KG1 (cell line): ENCODE measurements at regions not wholly inside any gene's neighbourhood (a gene's known extent, or its start where the extent isn't known, plus 50 kb on each side); places are given as distances from the start of the nearest gene placed in this dataset.

Source experiments
- DNase-seq: peaks from one replicate; lab custom pipeline; 2025; lab: John Stamatoyannopoulos, UW

DNA sequence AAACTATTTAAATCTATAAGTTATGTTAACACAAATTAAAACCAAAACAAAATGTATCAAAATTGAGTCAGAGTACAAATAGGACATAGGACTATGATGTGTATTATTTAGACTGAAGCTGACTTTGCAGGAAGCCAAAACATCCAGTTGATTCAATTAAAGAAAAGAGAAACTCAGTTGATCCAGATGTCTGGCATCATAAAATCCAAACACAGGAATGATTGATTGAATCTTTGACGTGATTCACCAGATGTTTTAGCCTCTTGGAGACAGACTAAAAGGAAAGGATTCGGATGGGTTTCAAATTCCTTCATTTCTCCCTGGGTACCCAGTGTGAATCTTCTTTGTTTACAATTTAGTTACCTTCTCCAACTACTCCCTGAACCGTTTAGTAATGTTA, 272.9 kb downstream of the IRS1 start:
- no peak for DNase-seq

DNA sequence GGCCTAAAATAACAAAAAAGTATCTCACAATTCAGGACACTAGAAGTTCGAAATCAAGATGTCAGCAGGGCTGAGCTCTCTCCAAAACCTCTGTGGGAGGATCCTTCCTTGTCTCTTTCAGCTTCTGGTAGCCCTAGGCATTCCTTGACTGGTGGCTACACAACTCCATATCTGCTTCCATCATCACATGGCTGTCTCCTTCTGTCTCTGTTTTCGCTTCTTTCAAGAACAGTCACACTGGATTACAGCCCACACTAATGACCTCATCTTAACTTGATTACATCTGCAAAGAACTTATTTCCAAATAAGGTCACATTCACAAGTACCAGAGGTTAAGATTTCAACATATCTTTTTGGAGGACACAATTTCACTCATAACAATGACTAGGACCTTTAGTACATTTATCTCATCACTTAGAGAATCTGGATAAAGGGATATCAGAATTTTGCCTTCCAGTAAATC, 275.2 kb downstream of the IRS1 start:
- DNase-seq = no peak

DNA sequence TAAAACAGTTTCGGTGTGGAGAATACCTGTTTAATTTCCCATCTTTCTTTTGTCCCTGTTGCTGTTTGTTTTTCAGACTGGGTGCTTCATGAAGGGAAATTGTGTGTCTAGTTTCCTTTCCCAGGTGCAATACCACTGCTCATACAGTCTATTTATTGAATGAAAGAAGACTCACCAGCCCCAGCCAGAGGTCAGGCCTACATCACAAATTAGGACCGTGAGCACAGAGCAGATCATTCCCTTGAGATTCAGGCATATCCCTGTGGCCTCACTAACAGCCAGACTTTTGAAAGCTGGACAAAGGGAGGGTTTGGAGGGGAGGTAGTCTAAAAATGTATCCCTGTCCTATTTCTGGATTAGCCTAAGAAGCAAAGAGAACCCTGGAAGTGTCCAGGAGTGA, 278.9 kb downstream of the IRS1 start:
- DNase-seq = no peak

DNA sequence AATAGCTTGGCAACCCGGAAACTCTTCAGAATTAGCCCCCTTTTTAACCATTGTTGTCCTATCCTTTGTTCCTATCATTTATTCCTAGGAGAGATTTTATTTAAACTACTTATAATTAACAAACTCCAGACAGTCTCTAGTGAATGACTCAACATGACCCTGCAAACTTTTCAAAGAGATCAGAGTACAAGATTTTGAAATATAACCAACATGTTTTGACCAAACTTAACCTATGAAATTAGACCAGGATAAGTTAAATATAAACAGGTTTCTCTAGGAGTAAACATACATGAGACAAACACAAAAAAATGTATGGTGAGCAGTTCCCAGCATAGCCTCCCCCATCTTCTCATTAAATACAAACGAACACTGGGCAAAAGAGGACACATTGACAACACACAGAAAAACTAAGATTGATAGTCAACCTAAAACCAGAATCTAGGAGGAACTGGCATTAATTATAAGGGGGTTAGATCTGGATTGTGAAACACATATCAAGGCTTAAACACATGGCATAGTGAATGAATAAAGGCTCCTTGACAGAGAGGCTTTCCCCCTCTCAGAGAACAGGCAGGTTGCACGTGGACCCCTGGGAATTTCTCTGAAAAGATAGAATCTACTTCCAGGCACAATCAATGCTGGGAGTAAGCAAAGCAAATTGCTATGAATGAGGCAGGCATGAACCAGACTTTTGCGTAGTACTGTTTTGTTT, 284.1 kb downstream of the IRS1 start:
- no peak for DNase-seq

DNA sequence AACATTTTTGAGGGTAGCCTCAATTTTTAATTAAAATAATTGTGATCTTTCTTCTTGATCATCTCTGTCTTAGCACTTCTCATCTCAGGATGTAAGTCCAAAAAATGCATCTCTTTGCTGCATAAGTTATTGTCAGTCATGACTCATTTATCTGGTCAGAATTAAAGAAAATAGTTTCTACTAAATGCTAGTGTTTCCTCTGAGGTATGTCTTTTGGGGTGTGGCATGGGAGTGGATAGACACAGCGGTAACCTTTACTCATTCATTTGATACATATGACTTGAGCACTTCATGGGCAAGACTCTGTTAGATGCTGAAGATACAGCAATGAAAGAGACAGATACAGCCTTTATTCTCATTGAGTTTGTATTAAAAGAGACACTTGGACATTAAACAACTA, 284.7 kb downstream of the IRS1 start:
- no peak for DNase-seq

DNA sequence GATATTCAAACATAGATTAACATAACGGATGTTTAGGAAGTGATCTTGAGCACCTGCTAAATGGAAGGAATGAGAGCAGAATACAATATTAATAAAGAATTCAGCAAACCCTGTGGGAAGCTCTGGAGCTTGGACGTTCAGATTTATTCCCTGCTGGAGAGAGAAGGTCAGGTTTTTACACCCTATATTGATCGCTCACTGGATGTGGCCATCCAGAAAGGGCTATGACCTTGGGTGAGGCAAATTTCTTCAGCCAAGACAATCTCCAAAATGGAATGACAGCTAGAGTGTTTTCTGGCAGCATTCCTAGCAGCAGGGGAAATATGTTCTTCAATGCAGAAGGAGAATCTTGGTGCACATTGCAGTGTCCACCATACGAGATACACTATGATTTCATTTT, 288.3 kb downstream of the IRS1 start:
- no peak for DNase-seq

DNA sequence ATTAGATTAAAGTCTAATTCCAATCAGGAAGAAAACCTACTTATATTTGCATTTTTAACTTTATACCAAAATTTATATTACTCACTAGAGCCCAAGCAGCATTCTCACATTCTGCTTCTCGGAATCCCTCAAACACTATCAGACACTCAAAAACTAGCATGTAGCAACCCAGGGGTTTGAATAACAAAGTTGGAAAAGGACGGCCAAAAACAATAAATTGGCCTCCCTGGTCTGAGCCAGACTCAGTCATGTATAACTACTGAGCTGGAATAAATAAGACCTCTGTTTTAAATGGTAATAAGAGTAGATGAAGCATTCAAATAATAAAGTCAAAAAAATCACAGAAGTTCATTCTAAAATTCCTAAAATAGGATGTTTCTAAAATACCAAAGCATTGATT, 290.9 kb downstream of the IRS1 start:
- no peak for DNase-seq

DNA sequence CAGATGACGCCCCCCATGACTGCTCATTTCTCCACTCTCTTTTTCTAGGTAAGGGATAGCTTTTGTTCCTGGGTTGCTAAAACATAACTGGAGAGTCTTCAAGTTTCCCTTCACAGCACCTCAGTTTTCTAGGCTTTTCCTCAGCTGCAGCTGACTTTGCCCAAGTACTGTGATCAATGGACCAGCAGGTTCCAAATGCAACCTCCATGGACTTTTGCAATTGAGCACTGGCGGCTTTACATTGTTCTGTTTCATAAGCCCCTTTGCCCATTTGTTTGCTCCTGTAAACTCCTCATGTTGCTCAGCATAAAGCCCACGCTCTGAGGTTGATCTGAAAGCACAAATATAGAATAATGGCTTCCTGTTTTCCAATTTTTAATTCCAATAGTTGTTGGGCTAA, 291.6 kb downstream of the IRS1 start:
- no peak for DNase-seq

DNA sequence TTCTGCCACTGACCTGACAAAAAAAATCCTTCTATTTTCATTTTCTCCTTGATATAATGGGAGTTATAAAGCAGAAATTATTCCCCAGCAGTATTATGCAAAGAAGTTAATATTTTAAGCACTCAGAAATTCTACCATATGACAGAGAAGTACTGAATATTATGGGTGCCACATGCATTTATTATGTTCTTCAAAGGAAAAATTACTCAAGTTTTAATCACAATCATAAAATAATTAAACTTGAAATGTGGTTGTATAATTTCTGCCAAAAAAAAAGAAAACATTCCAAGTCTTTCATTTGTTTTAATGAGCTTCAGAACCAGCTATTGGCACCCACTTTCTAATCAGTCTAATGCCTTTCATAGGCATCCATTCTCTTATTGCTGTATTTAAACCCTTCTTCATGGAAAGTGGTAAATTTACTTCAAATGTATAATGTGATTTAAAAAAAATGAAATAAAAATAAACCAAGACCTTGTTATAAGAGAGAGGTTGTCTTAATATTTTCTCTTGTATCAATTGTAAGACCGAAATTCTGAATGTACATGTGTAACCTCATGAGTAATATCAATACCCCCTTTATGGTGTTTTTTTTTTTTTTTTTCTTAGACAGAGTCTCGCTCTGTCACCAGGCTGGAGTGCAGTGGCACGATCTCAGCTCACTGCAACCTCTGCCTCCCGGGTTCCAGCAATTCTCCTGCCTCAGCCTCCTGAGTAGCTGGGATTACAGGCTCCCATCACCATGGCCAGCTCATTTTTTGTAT, 302.3 kb downstream of the IRS1 start:
- no peak for DNase-seq

DNA sequence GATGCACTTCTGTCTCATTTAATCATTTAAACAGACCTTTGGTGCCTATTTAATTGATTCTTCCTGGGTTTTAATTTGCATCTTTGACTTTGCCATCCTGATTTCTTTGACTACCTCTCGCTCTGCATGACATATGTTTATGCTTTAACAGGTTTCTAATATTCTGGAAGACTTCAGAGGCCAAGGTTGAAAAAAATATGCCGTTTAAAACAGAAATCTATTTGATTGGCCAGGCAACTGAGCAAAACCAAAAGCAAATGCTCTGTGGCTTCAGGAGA, 303.4 kb downstream of the IRS1 start:
- no peak for DNase-seq

DNA sequence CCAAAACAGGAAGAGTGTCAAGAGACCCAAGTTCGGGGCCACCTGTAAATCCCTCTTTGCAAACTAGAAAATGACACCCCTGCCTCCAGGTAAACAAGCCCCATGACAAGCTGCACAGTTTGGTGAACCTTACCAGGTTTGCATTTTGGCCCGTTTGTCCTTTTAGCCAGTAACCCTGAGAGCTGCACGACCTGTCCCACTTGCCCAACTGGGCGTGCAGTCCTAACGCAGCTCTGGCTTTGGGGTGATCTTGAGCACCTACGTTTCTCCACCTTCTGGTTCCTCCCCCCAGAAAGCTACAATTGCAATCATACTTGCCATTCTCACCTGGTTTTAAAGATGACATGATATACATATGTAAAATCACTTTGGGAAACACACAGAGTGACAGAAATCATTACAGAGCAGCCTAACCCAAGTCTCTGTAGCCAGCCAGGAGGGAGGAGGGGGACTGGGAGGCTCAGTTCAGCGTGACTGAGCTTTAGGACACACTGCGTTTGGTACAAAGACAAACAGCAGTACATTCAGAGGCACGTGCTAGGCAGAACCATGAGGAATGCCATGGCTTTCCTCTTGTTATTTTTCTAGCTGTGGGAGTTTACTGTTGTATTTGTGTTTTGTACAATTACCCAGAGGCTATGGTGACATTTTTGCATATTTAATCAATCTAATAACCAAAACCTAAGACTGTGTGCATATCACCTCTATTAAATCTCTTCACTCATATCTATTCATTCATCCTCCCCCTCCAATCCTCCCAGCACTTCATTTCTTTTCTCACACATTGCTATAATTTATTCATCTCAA, 304.0 kb downstream of the IRS1 start:
- DNase-seq = no peak

DNA sequence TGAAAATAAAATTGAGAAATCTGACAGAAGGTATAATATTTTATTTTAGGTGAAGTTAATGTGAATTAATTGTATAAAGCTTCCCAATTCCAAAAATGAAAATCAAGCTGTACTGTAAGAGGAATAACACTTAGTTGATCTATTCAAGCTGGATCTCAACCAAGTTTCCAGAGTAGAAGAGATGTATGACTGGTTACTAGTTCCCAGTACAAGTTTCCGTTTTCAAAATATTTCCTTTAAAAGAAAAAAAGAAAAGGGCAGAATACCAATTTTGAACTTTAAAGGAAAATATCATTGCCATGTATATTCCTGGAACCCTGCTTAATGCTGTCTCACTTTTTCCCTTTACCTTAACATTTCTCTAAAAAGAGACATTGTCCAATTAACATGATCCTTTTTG, 308.5 kb downstream of the IRS1 start:
- DNase-seq = no peak

DNA sequence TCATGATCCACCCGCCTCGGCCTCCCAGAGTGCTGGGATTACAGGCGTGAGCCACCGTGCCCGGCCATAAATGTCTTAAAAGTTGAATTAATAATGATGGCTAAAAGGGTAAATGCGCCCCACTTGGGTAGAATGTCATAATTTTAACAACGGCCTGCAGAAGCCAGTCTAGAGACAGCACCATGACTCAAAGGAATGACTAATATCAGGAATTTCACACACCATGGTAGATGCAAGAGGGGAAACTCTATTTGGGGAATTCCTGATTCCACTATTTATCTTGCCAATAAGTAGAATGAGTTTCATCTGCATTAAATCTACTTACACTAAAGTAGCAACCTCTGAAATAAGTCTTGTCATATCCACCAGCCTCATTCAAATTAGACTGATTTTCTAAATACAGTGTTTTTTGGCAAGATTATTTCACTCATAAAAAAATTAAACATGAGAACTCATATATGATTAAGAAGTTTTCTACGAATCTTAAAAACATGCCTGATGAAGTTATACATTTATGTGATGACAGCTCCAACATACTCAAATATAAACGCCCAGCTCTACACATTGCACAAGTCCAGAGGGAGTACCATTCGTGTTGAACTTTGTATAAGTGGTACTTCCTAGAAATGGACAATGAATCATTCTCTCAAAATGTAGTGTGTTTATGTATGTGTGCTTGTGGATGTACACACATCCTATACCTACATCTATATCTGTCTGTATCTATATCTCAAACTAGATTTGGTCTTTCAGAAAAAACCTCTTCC, 309.7 kb downstream of the IRS1 start:
- no peak for DNase-seq

DNA sequence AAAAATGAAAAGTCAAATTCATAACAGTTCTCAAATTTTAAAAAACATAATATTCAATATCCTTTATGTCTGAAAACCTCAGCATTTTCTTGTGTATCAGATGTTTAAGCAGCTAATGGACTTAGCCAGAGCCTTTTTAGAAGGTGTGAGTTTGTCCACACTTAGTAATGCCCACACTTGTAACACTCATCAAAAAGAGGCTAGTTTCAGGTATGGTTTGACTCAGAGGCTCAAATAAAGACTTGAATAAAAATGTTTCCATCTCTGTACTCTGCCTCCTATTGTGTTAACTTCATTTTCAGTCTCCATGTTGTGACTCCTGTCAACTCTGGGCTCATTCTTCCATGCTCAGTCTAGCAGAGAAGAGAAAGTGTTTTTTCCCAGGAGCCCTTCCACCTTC, 311.6 kb downstream of the IRS1 start:
- DNase-seq = no peak

DNA sequence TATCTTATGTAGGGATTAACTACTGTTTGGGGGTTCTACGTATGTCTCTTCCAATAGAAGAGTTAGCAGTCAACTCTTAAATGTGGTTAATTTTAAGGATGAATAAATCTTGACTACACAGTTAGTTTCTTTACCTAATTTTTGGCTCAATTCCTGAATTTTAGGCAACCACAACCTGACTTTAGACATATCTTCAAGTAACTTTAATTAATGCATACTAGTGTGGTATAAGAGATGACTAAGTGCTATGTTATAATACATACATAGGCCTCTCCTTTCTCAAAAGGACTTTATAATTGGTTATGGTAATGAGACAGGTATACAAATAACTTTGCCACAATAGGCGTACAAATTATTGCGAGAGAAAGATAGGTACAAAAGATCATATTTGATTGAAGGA, 312.0 kb downstream of the IRS1 start:
- DNase-seq = no peak

DNA sequence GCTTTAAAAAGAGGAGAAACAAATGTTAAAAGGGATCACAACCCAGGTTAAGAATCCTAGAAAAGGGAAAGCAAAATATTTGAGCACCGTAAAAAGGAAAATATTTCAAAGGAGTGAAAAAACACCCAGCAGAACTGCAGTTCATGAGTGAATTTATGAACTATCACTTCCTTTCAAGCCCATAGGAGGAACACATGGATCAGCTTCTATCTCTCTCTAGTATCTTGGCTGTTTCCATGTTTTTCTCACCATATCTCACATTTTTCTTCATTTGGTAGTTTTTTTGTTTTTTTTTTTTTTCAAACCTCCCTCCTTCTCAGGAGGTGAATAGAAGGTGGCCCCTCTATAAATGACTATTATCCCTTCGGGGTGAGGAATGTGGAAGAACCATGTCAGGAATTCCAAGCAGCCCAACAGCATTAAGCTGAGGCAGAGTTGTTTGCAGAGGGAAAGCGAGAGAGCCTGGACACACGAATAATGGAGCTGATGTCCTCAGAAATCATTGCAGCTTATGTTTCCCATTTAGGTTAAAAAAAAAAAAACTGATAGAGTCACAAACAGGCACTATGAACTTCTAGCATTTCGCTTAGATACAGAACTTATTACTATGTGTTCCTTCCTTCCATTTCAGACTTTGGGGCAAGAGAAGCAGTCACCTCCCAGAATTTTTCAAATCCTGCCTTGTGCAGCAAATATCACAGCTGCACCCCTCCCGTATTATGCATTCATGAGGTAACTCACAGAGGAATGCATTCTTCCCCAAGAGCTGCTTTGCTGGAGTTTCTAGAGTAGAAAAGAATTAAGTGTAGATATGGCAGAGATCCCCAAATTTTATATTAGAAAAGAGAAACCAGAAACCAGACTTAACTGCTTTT, 315.6 kb downstream of the IRS1 start:
- DNase-seq = no peak

DNA sequence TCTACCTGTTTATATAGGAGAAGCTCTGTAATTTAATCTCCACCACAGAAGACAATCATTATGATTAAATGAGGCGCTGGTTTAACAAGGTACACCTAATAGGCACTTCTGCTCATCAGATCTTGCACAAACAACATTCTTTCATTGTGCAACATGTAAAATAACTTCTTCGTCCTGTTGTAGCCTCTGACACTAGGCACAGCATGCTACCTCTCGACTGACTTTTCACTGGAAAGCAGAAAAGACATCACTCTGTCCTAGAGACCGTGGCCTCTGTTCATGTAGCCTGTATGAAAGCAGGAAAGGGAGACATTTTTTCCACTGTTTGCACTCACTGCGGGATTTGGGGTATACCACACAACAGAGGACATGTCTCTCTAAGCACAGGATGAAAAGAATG, 316.5 kb downstream of the IRS1 start:
- DNase-seq = no peak

DNA sequence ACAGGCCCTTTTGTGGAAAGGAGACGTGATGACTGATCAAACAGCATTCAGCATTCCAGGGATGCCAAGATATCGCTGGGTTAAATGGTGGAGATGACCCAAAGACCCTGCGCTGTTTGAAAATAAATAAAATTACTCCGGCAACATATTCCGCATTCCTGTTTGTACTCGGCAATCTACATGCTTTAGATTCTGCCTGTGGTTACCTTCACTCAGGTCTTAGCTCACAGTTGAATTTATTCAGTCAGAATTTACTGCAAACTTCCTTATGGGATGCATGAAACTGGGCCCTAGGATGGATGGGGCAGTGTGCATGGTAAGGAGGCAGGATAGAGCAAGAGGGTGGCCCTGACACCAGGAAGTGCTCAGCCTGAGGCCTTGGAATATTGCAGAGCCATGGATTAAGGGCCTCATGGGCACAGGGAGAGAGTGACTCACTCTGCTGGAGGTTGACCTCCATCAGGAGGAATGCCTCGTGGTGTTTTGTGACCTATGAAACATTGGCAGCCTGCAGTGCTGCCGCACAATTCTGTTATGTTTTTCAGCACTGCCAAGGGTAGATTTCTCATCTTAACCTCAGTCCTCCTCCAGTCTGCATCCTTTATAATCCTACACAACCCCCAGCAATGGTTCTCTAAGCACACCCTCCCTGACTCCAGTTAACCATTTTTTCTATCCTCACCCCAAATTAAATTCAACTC, 321.4 kb downstream of the IRS1 start:
- DNase-seq = no peak

DNA sequence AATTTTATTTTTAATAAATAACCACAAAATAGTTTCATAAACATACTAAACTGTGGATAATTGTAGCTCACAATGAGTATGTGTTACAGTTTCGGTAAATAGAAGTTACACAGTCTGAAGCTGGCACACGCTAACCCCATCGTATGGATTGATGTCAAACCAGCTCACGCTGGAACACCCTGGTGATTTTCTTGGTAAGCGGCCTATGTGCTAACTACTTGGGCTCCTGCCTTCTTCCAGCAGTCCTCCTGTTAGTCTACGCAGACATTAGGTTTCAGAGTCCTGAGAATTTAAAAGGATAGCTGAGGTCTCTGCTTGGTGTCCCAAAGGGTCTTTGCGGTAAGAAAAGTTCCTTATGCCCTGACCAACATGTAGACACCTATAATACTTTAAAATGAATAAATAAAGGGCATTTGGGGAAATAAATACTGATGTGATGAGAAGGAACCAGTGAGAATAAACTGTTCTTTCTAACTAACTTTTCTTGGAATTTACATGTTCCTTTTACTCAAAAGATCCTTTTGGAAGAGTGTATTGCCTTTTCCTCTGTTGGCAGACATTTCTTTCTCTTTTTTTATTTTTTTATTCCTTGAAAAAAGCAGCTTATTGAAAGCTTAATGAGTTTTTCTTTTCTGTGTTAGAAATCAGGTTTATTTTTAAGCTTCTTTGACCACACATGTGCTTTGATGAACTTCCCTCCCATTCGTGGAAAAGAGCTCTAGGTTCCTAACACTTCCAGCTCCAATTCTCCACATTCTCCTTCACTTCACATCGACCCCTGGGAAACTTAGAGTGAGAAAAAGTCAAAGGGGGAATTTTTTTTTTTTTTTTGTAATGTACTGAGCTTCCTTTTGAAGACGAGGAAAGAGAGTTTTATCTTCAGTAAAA, 322.2 kb downstream of the IRS1 start:
- no peak for DNase-seq

DNA sequence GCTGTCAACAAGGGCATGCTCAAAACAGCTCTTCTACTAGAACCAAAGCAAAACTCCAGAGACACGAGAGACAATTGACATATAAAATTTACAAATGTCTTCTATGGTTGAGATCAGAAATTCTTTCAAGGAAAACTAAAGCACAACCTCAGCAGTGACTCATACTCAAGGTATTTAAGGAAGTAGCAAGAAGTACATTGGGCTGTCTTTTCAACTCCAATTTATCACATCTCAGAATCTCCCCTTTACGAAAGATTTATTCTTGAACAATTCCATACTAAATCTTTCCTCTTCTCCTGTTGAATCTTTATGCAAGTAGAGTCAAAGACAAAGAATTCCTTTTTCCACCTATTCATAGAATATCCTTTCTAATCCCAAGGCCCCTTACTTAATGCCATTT, 324.0 kb downstream of the IRS1 start:
- no peak for DNase-seq
